MG63 (cell line): ENCODE measurements at regions not wholly inside any gene's neighbourhood (a gene's known extent, or its start where the extent isn't known, plus 50 kb on each side); places are given as distances from the start of the nearest gene placed in this dataset.
"Not testable (repeated sequence)": the region's sequence is repeated elsewhere in the genome, so short reads cannot be mapped to it uniquely, and the experiment has no call there.

Experiments used
- DNase-seq: peaks from one replicate; pipeline ENCODE4 v3.0.0-alpha.2; 2020
- H3K27me3 ChIP-seq: fragments of 250-450 bp; sonication (Bioruptor Pico); 2 replicates; pipeline ENCODE4 v1.5.1; 2020; ENCODE audit warnings: mild to moderate bottlenecking, moderate library complexity
- H3K36me3 ChIP-seq: fragments of 250-450 bp; sonication (Bioruptor Pico); 2 replicates; pipeline ENCODE4 v1.5.1; 2020; ENCODE audit warnings: mild to moderate bottlenecking, moderate library complexity
- H3K4me3 ChIP-seq: fragments of 250-450 bp; sonication (Bioruptor Pico); 2 replicates; pipeline ENCODE4 v1.5.1; 2020; ENCODE audit warnings: mild to moderate bottlenecking, moderate library complexity
- H3K9me3 ChIP-seq: fragments of 250-450 bp; sonication (Bioruptor Pico); 2 replicates; pipeline ENCODE4 v1.5.1; 2020; ENCODE audit warnings: mild to moderate bottlenecking, moderate library complexity

DNA sequence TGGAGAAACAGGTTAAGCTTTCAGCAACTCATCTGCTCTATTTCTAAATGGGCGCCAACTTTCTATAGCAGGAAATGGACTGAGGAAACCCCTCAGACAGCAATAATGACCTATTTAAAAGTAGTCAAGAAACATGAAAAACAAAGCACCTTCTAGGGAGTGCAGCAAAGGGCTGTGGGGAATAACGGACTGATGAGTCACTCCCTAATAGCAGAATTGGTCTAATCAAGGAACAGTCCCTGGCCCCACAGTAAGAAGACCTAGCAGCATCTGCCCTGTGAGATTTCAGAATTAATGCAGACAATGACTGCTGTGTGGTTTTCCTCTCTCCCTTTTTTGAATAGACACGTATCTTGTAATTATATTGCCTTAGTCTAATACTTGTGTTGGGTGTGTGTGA lies 602.9 kb downstream of the IPMK start:
- DNase-seq: no peak
- H3K27me3 ChIP-seq: no peaks in the 10 kb centered on the region
- no peaks in the 10 kb centered on the region for H3K36me3 ChIP-seq
- no peak overlapping the region for H3K4me3 ChIP-seq
- no peaks in the 10 kb centered on the region for H3K9me3 ChIP-seq

DNA sequence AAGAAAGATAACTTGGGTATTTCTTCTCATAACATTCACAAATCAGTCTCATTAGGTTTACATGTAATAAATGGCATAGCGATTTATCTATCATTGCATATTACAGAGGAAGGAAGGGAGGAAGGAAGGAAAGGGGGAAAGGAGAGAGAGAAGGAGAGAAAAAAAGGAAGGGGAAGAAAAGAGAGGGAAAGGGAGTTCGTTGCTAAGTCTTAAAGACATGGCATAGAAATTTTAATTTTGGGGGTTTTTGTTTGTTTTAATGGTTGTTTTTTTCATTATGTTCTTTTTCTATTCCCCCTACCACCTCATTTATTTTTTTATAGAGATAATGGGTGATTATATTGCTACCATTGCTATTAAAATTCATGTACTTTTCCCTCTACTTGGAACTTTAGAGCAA lies 604.3 kb downstream of the IPMK start:
- Histone ChIP-seq H3K9me3 (no peaks in the 10 kb centered on the region), H3K4me3 (no peak overlapping the region), H3K27me3 (no peaks in the 10 kb centered on the region; the same call in 1 of the 2 replicates), H3K36me3 (no peaks in the 10 kb centered on the region)
- no peak for DNase-seq

DNA sequence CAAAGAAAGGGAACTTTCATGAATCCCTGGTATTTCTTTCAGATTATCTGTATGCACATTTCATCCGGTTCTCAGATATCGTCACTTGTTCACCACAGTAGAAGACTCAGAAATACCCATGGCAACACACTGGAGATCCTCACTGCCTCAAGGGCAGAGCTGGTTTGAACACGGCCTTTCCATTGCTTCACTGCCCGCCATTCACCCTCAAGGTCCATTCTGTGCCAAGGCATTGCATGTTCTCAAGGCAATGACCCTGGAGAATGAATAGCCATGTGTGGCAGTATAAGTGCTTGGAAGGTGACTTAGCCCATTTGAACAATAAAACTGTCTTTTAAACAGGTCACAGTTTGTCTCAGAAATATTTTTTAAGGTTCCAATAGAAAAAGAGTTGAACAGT lies 606.5 kb downstream of the IPMK start:
- Histone ChIP-seq H3K27me3 (no peaks in the 10 kb centered on the region; the same call in 1 of the 2 replicates), H3K36me3 (no peaks in the 10 kb centered on the region), H3K9me3 (no peaks in the 10 kb centered on the region), H3K4me3 (no peak overlapping the region)
- no peak for DNase-seq

DNA sequence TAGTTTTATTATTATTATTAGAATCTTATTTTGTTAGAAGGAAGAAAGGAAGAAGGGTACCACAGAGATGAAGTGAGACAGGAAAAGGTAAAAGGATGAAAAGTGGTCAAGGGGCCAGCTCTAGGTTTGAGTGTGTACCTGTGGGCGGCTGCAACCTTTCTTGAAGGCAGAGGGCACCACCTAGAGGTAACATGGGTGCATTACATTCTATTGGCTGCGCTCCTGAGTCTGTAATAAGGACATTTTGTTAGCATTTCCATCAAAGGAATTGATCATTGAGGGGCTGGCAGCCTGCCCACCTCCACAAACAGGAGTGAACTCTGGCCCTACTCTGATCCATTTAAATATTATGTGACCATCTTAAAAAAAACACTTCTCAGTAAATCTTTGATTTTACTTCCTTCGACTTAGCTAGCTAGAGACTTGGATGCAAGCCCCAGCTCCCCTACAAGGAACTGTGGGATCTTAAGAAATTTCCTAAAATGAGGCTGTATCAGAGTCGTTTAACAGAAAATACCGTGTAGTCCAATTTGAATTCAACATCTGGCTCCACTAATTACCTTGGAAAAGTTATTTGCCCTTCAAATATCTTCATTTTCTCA lies 610.4 kb downstream of the IPMK start:
- Histone ChIP-seq H3K27me3 (no peaks in the 10 kb centered on the region; the same call in 1 of the 2 replicates), H3K4me3 (no peak overlapping the region)
- DNase-seq: peak; percentile 11

DNA sequence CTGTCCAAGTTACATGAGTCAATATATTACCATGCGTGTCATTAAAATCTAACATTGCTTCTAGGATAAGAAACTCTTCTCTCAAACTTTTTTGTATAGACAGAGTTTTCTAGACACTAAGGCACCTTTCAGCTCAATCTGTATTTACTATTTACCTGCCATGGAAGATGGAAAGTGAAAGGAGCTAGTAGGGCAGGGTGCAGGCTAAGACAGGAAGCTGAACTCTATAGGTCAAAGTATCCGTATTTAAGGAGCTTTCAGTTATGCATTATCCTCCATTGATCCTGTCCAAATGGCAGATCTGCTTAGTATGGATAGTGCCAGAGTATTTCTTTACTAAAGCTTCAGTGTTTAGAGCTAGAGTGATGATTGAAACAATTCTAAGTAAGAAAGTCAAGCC lies 612.8 kb downstream of the IPMK start:
- DNase-seq: no peak
- H3K36me3 ChIP-seq: no peaks in the 10 kb centered on the region
- no peaks in the 10 kb centered on the region; the same call in 1 of the 2 replicates for H3K27me3 ChIP-seq
- H3K9me3 ChIP-seq: no peaks in the 10 kb centered on the region
- no peak overlapping the region for H3K4me3 ChIP-seq

More for the DNA sequence above, 610.4 kb downstream of the IPMK start:
- Histone ChIP-seq H3K36me3 (no peaks in the 10 kb centered on the region), H3K9me3 (no peaks in the 10 kb centered on the region)

DNA sequence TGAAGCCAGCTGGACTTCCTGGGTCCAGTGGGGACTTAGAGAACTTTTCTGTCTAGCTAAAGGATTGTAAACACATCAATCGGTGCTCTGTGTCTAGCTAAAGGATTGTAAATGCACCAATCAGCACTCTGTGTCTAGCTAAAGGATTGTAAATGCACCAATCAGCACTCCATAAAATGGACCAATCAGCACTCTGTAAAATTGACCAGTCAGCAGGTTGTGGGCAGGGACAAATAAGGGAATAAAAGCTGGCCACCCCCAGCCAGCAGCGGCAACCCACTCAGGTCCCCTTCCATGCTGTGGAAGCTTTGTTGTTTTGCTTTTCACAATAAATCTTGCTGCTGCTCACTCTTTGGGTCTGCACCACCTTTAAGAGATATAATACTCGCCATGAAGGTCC lies 622.6 kb downstream of the IPMK start:
- not testable (repeated sequence) for H3K4me3 ChIP-seq, DNase-seq, H3K27me3 ChIP-seq, H3K36me3 ChIP-seq, H3K9me3 ChIP-seq

DNA sequence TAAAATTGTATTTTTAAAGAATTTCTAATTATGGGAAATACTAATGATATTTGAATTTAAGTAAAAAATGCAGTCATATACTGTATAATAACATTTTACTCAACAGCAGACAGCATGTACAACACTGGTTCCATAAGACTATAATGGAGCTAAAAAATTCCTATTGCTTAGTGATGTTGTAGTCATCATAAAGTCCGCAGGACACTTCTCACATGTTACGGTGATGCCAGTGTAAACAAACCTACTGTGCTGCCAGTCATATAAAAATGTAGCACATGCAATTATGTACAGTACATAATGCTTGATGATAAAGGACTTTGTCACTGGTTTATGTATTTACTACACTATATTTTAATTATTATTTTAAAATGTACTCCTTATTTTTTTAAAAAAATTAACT lies 629.3 kb downstream of the IPMK start:
- DNase-seq: no peak
- Histone ChIP-seq H3K27me3 (no peaks in the 10 kb centered on the region), H3K36me3 (no peaks in the 10 kb centered on the region), H3K4me3 (no peak overlapping the region), H3K9me3 (no peaks in the 10 kb centered on the region)

DNA sequence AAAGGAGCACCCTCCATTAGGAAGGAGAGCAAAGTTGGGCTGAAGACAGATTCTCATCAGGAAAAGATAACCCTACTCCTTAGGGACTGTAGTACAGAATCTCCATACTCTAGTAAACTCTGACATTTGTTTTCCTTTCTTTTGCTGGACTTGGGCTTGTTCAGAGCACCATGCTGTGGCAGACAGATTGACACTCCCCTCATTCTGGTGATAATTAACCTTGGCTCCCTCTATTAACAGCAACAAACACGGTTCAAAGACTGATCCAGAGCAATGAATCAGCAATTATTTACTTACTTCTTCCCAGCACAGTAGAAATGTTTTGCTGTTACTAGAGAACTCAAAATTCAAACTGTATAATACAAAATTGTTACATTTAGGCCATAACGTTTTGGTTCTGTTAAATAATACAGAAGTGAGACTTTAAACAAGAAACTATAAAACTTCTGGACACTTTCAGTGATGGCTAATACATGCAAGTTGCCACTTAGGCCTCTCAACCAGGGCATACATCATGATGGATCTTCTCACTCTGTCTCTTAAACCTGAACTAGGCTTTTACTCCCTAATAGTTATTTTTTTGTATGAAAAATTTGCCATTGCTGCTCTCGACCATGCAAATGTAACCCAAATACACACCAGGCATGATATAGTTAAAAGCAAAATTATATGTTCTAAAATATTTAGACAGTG lies 639.0 kb downstream of the IPMK start:
- no peaks in the 10 kb centered on the region for H3K9me3 ChIP-seq
- no peaks in the 10 kb centered on the region for H3K36me3 ChIP-seq
- no peak for DNase-seq
- H3K27me3 ChIP-seq: no peaks in the 10 kb centered on the region
- no peak overlapping the region for H3K4me3 ChIP-seq

DNA sequence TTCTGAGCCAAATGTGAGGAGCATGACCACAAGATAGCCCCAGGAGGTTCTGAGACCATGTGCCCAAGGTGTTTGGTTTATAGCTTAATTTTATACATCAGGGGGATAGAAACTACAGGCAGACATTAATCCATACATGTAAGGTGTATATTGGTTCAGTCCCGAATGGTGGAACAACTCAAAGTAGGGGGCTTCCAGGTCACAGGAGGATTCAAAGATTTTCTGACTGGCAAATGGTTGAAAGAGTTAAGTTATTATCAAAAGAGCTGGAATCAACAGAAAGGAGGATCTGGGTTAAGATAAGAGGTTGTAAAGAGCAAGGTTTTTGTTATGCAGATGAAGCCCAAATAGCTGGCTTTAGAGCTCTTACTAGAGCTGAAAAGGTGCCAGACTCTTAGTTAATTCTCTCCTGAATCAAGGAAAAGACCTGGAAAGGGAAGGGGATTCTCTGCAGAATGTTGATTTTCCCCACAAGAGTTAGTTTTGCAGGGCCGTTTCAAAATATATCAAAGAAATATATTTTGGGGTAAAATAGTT lies 640.0 kb downstream of the IPMK start:
- no peaks in the 10 kb centered on the region for H3K36me3 ChIP-seq
- no peak overlapping the region for H3K4me3 ChIP-seq
- no peaks in the 10 kb centered on the region for H3K9me3 ChIP-seq
- no peak for DNase-seq
- no peaks in the 10 kb centered on the region for H3K27me3 ChIP-seq

DNA sequence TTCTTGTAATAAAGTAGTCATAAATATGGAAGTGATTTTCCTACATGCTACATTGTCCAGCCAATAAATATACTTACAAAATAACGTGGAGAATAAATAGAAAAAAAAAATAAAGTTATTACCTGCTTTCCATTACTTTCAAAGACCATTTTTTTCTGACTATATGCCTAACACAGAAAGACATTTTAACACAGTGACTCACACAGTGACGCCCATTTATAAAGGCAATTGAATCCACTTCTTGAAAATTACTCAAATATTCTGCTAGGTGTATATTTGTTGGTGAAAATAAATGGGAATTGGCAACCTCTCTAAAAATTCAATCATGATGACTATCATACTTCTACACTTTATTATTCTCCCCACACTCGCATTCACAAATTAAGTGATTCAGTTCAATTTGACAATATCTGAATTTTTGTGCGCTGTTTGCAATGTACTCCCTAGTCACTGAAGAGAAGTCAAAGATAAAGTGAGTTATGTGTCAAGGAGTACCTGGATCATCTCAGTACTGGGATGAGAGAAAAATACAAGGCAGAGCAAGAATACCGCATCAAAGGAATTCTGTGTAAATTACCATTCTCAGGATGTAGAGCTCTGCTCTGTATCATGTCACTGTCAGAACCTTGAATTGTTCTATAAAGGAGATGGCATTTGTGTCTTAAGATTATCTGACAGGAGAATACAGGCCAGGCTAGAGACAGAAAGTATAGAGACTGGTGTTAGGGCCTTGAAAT lies 642.7 kb downstream of the IPMK start:
- Histone ChIP-seq H3K4me3 (no peak overlapping the region), H3K9me3 (no peaks in the 10 kb centered on the region), H3K27me3 (no peaks in the 10 kb centered on the region), H3K36me3 (no peaks in the 10 kb centered on the region)
- no peak for DNase-seq

DNA sequence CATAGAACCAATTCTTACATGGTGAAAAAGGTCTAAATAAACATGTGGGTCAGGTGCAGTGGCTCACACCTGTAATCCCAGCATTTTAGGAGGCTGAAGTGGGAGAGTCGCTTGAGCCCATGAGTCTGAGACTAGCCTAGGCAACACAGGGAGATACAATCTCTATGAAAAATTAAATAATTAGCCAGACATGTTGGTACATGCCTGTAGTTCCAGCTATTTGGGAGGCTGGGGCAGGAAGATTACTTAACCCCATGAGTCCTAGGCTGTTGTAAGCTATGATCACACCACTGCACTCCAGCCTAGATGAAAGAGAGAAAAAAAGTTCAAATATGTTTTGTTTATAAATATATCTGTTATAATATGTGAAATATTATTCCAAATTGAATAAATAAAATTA lies 643.6 kb downstream of the IPMK start:
- Histone ChIP-seq H3K27me3 (no peaks in the 10 kb centered on the region), H3K9me3 (no peaks in the 10 kb centered on the region), H3K36me3 (no peaks in the 10 kb centered on the region), H3K4me3 (no peak overlapping the region)
- DNase-seq: no peak

DNA sequence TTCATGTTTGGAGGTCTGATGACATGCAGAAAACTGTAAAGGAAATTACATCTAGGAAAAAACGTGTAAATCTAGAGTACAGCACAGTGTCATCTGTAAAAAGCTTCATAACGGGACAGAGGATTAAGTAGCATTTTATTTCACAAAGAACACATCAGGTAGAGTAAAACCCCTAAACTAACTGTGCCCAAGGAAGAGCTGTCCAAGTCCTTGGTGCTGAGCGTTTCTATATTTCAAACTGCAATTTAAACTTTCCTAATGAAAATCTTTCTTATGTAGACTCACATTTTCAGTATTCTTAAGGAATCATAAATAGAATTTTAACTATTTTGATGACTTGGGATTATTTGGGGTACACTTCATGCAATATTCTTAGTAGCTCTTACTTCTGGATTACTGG lies 646.2 kb downstream of the IPMK start:
- Histone ChIP-seq H3K4me3 (no peak overlapping the region), H3K9me3 (no peaks in the 10 kb centered on the region), H3K36me3 (no peaks in the 10 kb centered on the region), H3K27me3 (no peaks in the 10 kb centered on the region)
- no peak for DNase-seq

DNA sequence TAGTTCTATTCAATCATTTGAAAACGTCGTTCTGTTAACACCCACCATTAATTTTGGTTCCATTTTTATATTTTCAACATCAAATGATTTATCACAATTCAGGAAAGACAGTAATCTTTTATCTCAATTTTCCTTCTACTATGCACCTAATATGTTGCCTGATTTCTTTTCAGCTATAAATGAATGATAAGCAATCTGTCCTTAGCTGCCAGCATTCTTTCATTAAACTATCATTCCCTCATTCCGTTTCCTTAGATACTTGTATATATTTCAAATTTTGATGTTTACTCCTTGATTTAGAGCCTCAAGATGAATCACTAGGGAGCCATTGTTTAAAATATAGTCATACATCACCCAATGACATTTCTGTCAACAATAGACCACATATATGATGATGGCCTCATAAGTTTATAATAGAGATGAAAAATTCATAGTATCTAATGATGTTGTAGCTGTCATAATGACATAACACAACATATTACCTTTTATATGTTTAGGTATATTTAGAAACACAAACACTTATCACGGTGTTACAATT lies 661.7 kb downstream of the IPMK start:
- no peaks in the 10 kb centered on the region for H3K36me3 ChIP-seq
- H3K9me3 ChIP-seq: no peaks in the 10 kb centered on the region
- no peaks in the 10 kb centered on the region for H3K27me3 ChIP-seq
- H3K4me3 ChIP-seq: no peak overlapping the region
- DNase-seq: no peak

DNA sequence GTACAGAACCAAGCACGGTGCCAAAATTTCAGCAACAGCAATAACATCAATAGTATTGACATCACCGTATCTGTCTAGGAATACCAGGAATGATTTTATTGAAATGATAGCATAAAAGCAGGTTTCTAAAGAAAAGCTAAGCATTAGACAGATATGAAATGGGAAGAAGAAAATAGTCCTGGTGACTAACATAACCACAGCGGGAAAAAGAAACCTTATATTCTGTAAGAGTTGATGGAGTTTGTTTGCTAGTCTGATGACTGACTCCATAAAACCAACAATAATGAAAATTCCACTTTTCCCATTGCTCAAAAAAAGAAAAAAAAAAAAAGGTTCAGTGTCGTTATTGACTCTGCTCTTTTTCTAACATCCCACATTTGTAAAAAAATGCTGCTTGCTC lies 668.3 kb downstream of the IPMK start:
- DNase-seq: no peak
- Histone ChIP-seq H3K36me3 (no peaks in the 10 kb centered on the region), H3K4me3 (no peak overlapping the region), H3K27me3 (peaks cover 6% of the 10 kb centered on the region; the same call in 1 of the 2 replicates), H3K9me3 (no peaks in the 10 kb centered on the region)

DNA sequence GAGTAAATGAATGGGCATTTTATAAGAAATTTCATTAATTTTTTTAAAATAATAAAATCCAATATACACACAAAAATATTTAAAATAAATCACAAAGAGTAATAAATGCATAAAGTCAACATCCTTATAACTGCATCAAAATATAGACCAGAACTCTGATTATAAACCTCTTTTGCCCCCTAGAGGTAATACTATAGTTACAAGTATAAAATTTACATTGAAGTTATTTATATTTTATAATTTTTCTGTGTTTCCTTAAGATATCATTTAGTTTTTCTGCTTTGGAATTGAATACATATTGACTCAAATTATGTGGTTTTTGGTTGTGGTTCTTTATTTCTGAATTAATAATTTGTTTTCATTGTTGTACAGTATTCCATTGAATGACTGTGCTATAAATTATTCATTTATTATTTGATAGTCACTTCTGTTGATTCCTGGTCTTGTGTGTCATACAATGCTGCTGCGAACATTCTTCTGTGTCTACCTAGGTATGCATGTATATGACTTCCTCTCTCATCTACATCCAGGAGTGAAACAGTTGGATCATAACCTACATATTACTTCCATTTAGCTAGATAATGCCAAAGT lies 673.6 kb downstream of the IPMK start:
- H3K9me3 ChIP-seq: no peaks in the 10 kb centered on the region
- H3K4me3 ChIP-seq: no peak overlapping the region
- no peak for DNase-seq
- no peaks in the 10 kb centered on the region for H3K36me3 ChIP-seq
- peaks cover 6% of the 10 kb centered on the region; the same call in 1 of the 2 replicates for H3K27me3 ChIP-seq

DNA sequence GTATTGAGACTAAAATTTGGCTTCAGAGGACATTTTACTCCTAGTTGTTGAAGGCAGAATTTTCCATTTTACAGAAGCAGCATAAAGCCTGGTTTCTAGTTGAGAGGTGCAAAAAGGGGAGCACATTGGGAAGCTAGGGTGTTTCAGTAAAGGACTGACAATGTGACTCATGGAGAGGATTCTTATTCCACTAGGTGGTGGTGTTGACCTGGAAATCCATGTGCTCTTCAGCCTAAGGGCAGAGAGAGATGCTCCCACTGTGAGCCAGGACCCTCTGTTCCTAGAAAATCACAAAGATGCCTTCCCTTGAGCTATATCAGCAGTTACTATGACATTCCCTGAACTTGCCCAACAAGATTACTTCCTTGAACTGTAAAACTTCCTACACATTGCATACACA lies 687.8 kb downstream of the IPMK start:
- H3K9me3 ChIP-seq: no peaks in the 10 kb centered on the region
- DNase-seq: no peak
- no peaks in the 10 kb centered on the region for H3K36me3 ChIP-seq
- H3K4me3 ChIP-seq: no peak overlapping the region
- H3K27me3 ChIP-seq: no peaks in the 10 kb centered on the region

DNA sequence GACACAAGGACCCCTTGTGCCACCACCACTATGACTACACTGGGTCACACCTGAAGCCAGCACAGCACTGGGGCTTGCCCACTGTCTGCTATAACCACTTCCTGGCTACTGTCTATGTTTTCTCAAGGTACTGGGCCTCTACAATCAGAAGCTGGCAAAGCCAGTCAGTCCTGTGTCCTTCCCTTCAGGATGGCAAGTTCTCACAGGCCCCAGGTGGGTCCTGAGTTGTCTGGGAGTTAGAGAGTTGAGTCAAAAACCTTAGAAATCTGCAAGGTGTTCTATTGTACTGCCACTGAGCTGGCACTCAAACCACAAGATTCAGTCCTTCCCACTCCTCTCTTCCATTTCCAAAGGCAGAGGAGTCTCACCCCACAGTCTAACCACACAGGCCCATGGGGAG lies 705.5 kb downstream of the IPMK start:
- DNase-seq: no peak

More for the DNA sequence above, 705.5 kb downstream of the IPMK start:
- Histone ChIP-seq H3K9me3 (no peaks in the 10 kb centered on the region), H3K27me3 (no peaks in the 10 kb centered on the region), H3K36me3 (no peaks in the 10 kb centered on the region), H3K4me3 (no peak overlapping the region)
